Osteoblast (primary cell): ENCODE measurements at regions not wholly inside any gene's neighbourhood (a gene's known extent, or its start where the extent isn't known, plus 50 kb on each side); places are given as distances from the start of the nearest gene placed in this dataset.

ENCODE experiments used
- DNase-seq: peaks from one replicate; pipeline ENCODE4 v3.0.0; 2011; ENCODE audit warnings: low spot score, mixed read lengths; ENCODE audit not compliant: insufficient read length; ENCODE audit errors: missing footprints
- H2AFZ ChIP-seq: 2 replicates; pipeline ENCODE4 v1.6.0; 2011; ENCODE audit warnings: mild to moderate bottlenecking, low read length
- H3K27ac ChIP-seq: 2 replicates; pipeline ENCODE4 v1.5.1; 2011; ENCODE audit warnings: mild to moderate bottlenecking, low read depth, low read length, moderate library complexity
- H3K27me3 ChIP-seq: 2 replicates; pipeline ENCODE4 v1.6.0; 2012; ENCODE audit warnings: mild to moderate bottlenecking, control low read depth, inconsistent platforms, low read length, moderate library complexity; ENCODE audit not compliant: insufficient read depth
- H3K36me3 ChIP-seq: 2 replicates; pipeline ENCODE4 v1.5.1; 2011; ENCODE audit warnings: mild to moderate bottlenecking, low read length, control low read depth, moderate library complexity; ENCODE audit not compliant: insufficient read depth
- H3K4me1 ChIP-seq: 2 replicates; pipeline ENCODE4 v1.5.1; 2011; ENCODE audit warnings: mild to moderate bottlenecking, low read length, control low read depth, moderate library complexity; ENCODE audit not compliant: insufficient read depth
- H3K4me2 ChIP-seq: 2 replicates; pipeline ENCODE4 v1.6.0; 2011; ENCODE audit warnings: mild to moderate bottlenecking, low read length; ENCODE audit not compliant: insufficient read depth
- H3K4me3 ChIP-seq: fragments of 200-600 bp; sonication (generic); 3 replicates; pipeline ENCODE4 v1.5.1; 2012; ENCODE audit warnings: mild to moderate bottlenecking, low read length, inconsistent platforms; ENCODE audit not compliant: insufficient read depth
- H3K79me2 ChIP-seq: 2 replicates; pipeline ENCODE4 v1.6.0; 2012; ENCODE audit warnings: mild to moderate bottlenecking, low read length, control low read depth, inconsistent platforms; ENCODE audit not compliant: insufficient read depth
- H3K9me3 ChIP-seq: 2 replicates; pipeline ENCODE4 v1.5.1; 2011; ENCODE audit warnings: low read depth, low read length, control low read depth
- H4K20me1 ChIP-seq: 2 replicates; pipeline ENCODE4 v1.6.0; 2012; ENCODE audit warnings: mild to moderate bottlenecking, low read length, control low read depth; ENCODE audit not compliant: insufficient read depth
- CTCF ChIP-seq: IDR thresholded peaks from 2 replicates; pipeline ENCODE4 v1.5.1; 2011; ENCODE audit warnings: mild to moderate bottlenecking, low read depth, low read length, moderate library complexity; ENCODE audit errors: extremely low read depth

DNA sequence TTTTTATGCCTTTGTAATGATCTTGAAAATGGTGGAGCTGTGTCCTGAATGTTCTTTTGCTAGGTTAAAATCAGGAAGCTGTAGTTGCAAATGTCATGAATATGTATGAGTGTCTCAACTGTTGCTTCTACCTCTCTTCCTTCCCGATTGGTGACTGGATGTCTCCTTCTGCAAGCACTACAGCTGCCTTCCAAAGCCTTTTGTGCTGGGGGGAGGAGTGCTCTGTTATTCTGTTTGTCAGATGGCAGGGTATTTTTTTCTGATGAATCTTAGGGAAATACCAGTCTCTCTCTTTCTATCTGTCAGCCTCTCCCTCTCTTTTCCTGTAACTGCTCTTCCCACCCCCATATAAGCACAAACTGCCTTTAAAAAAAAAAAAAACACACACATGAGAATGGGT is 1396.3 kb upstream of the CELF4 start:
- Histone ChIP-seq H3K27me3 (no peaks in the 10 kb centered on the region), H3K4me2 (no peak overlapping the region), H3K27ac (no peak overlapping the region), H3K79me2 (no peaks in the 10 kb centered on the region), H3K36me3 (no peaks in the 10 kb centered on the region), H3K4me1 (no peaks in the 10 kb centered on the region), H3K9me3 (no peaks in the 10 kb centered on the region), H4K20me1 (no peaks in the 10 kb centered on the region), H2AFZ (no peak overlapping the region), H3K4me3 (no peak overlapping the region)
- no peak for DNase-seq
- no peak for TF ChIP-seq CTCF

- TF ChIP-seq CTCF: no peak
- H3K27ac ChIP-seq: no peak overlapping the region
- no peaks in the 10 kb centered on the region for H3K4me1 ChIP-seq
- H3K4me2 ChIP-seq: no peak overlapping the region
- H3K79me2 ChIP-seq: no peaks in the 10 kb centered on the region
- DNase-seq: no peak
- no peaks in the 10 kb centered on the region for H3K36me3 ChIP-seq
- H3K27me3 ChIP-seq: no peaks in the 10 kb centered on the region
- H4K20me1 ChIP-seq: no peaks in the 10 kb centered on the region
- no peaks in the 10 kb centered on the region for H3K9me3 ChIP-seq
- no peak overlapping the region for H3K4me3 ChIP-seq
- no peak overlapping the region for H2AFZ ChIP-seq
Measured at GRCh38 chr18:38957736-38958135, 1392.1 kb upstream of the CELF4 start.

GRCh38 chr18:38956068-38956467 is 1390.5 kb upstream of the CELF4 start:
- no peaks in the 10 kb centered on the region for H3K4me1 ChIP-seq
- no peak overlapping the region for H3K4me2 ChIP-seq
- H3K27ac ChIP-seq: no peak overlapping the region
- DNase-seq: no peak
- no peak overlapping the region for H2AFZ ChIP-seq
- H3K27me3 ChIP-seq: no peaks in the 10 kb centered on the region
- H3K79me2 ChIP-seq: no peaks in the 10 kb centered on the region
- no peak overlapping the region for H3K4me3 ChIP-seq
- no peaks in the 10 kb centered on the region for H3K36me3 ChIP-seq
- H4K20me1 ChIP-seq: no peaks in the 10 kb centered on the region
- no peak for TF ChIP-seq CTCF
- H3K9me3 ChIP-seq: peaks cover 3% of the 10 kb centered on the region

DNA sequence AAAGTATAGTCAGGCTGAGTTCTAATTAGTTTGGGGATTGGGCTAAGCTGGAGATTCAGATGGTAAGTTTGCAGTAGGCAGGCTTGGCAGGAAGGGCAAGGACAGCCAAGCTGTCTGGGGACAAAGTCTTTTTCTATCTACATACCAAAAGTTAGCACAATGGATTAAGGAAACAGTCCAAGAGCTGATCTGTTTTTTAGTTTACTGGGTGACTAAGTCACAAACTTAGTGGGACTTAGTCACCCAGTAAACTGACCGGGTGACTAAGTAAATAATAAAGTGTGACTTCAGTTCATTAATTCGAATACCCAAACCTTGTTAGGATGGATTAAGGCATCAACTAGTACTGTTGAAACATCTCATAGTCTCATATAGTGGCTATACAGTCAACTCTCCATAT is 1386.0 kb upstream of the CELF4 start:
- Histone ChIP-seq H4K20me1 (no peaks in the 10 kb centered on the region), H3K27ac (no peak overlapping the region), H3K4me1 (no peaks in the 10 kb centered on the region), H3K36me3 (no peaks in the 10 kb centered on the region), H3K4me3 (no peak overlapping the region), H2AFZ (no peak overlapping the region), H3K9me3 (peaks cover 3% of the 10 kb centered on the region), H3K4me2 (no peak overlapping the region), H3K27me3 (no peaks in the 10 kb centered on the region), H3K79me2 (no peaks in the 10 kb centered on the region)
- no peak for TF ChIP-seq CTCF
- DNase-seq: no peak
